GM12878 (cell line): ENCODE measurements at regions not wholly inside any gene's neighbourhood (a gene's known extent, or its start where the extent isn't known, plus 50 kb on each side); places are given as distances from the start of the nearest gene placed in this dataset.

Experiments
- ATAC-seq: fragments of 200-7000 bp; cut with Tn5 transposase; 3 replicates; pipeline ENCODE4 v1.9.1; 2020; ENCODE audit warnings: mild to moderate bottlenecking, moderate library complexity
- BruUV-seq: library from RNA; stranded (reverse); fragments of 400-500 nt; replicated peaks from 2 replicates; lab custom pipeline; 2021; lab: Mats Ljungman, UMichigan
- CTCF ChIA-PET: fragments of 300-600 bp; sonication (Branson Sonifier 250); formaldehyde crosslinking; extraction: SDS; loops from one replicate; lab custom pipeline; 2021; ENCODE audit warnings: inconsistent platforms; lab: Yijun Ruan, JAX
- POLR2A ChIA-PET: fragments of 350-600 bp; formaldehyde crosslinking; extraction: SDS; loops from one replicate; lab custom pipeline; 2021; ENCODE audit warnings: inconsistent platforms; lab: Charles Lee
- RAD21 ChIA-PET: fragments of 300-600 bp; sonication (Branson Sonifier 250); formaldehyde crosslinking; loops from one replicate; lab custom pipeline; 2023; ENCODE audit warnings: antibody characterized with exemption; ENCODE audit not compliant: unreplicated experiment; lab: Charles Lee
- SMC1A ChIA-PET: fragments of 300-600 bp; sonication (Branson Sonifier 250); formaldehyde crosslinking; loops from one replicate; lab custom pipeline; 2023; ENCODE audit not compliant: unreplicated experiment, uncharacterized antibody; lab: Charles Lee
- DNase-seq: peaks from one replicate; pipeline ENCODE4 v3.0.0-alpha.2; 2011; ENCODE audit warnings: low read depth, low spot score
- FAIRE-seq: peaks from 3 replicates; lab custom pipeline; 2011; peaks lifted over from hg19 to GRCh38; lab: Jason Lieb, UNC
- H2AFZ ChIP-seq: 2 replicates; pipeline ENCODE4 v1.6.0; 2011; ENCODE audit warnings: low read depth, low read length, control low read depth; ENCODE audit not compliant: control insufficient read depth
- H3K27ac ChIP-seq: 2 replicates; pipeline ENCODE4 v1.5.1; 2011; ENCODE audit warnings: control low read depth; ENCODE audit not compliant: control insufficient read depth, insufficient read depth
- H3K27me3 ChIP-seq, 2 experiments: replicated peaks in 1 of 2; 2 replicates each; pipeline versions ENCODE4 v1.6.0 to v1.6.1; 2011; ENCODE audit warnings: low read length in 1 of 2; ENCODE audit not compliant: control insufficient read depth in 2 of 2, insufficient read depth in 2 of 2
- H3K36me3 ChIP-seq, 2 experiments: 2 replicates each; pipeline ENCODE4 v1.5.1; 2011; ENCODE audit warnings: low read length in 1 of 2; ENCODE audit not compliant: control insufficient read depth in 2 of 2, insufficient read depth in 2 of 2
- H3K4me1 ChIP-seq: 2 replicates; pipeline ENCODE4 v1.6.1; 2011; ENCODE audit warnings: mild to moderate bottlenecking, low read length, moderate library complexity, mixed read lengths; ENCODE audit not compliant: control insufficient read depth, insufficient read depth
- H3K4me2 ChIP-seq: 2 replicates; pipeline ENCODE4 v1.6.0; 2011; ENCODE audit warnings: control low read depth; ENCODE audit not compliant: control insufficient read depth, insufficient read depth
- H3K4me3 ChIP-seq: fragments of 200-600 bp; sonication (generic); 2 replicates; pipeline ENCODE4 v1.5.1; 2016
- H3K79me2 ChIP-seq: 2 replicates; pipeline ENCODE4 v1.6.0; 2011; ENCODE audit warnings: low read length; ENCODE audit not compliant: control insufficient read depth, insufficient read depth
- H3K9ac ChIP-seq: 2 replicates; pipeline ENCODE4 v1.8.0; 2011; ENCODE audit warnings: low read length, control low read depth, mixed read lengths; ENCODE audit not compliant: control insufficient read depth, insufficient read depth
- H3K9me3 ChIP-seq: replicated peaks from 3 replicates; pipeline ENCODE4 v1.5.1; 2011; ENCODE audit warnings: mild to moderate bottlenecking, low read length; ENCODE audit not compliant: control insufficient read depth, insufficient read depth
- H4K20me1 ChIP-seq: 2 replicates; pipeline ENCODE4 v1.6.0; 2011; ENCODE audit not compliant: control insufficient read depth, insufficient read depth
- BCLAF1 ChIP-seq: fragments of 450-650 bp; IDR thresholded peaks from 2 replicates; pipeline ENCODE4 v1.6.1; 2017; ENCODE audit warnings: antibody characterized with exemption, mild to moderate bottlenecking, moderate library complexity
- BMI1 ChIP-seq: fragments of 450-650 bp; IDR thresholded peaks from 2 replicates; pipeline ENCODE4 v1.6.1; 2016; ENCODE audit warnings: mild to moderate bottlenecking, moderate library complexity, borderline replicate concordance
- EGR1 ChIP-seq, 2 experiments: IDR thresholded peaks; 1 replicate in 1 of 2; 2 replicates in 1 of 2; pipeline ENCODE4 v1.6.1; 2011 to 2012; ENCODE audit warnings: low read depth in 2 of 2, low read length in 2 of 2, borderline replicate concordance in 1 of 2, mild to moderate bottlenecking in 1 of 2, moderate library complexity in 1 of 2
- GABPA ChIP-seq: IDR thresholded peaks from 2 replicates; pipeline ENCODE4 v1.6.1; 2014; ENCODE audit warnings: antibody characterized with exemption, low read depth, mild to moderate bottlenecking, inconsistent platforms
- IKZF1 ChIP-seq: fragments of 450-650 bp; conservative IDR thresholded peaks from 2 replicates; pipeline ENCODE4 v1.6.1; 2017; ENCODE audit warnings: antibody characterized with exemption, mild to moderate bottlenecking
- MEF2A ChIP-seq: IDR thresholded peaks from 2 replicates; pipeline ENCODE4 v1.6.1; 2011; ENCODE audit warnings: low read depth, mild to moderate bottlenecking, low read length, moderate library complexity; ENCODE audit not compliant: insufficient read depth
- MYB ChIP-seq: fragments of 150-350 bp; IDR thresholded peaks from 2 replicates; pipeline ENCODE4 v1.6.1; 2014; ENCODE audit warnings: mild to moderate bottlenecking, low read depth, low read length, borderline replicate concordance
- POLR2AphosphoS5 ChIP-seq: IDR thresholded peaks from 2 replicates; pipeline ENCODE4 v1.6.1; 2011; ENCODE audit warnings: mild to moderate bottlenecking, low read length, inconsistent platforms
- RELA ChIP-seq: fragments of 450-650 bp; IDR thresholded peaks from 2 replicates; pipeline ENCODE4 v1.8.0; 2014; ENCODE audit warnings: borderline replicate concordance; ENCODE audit not compliant: partially characterized antibody
- TCF7 ChIP-seq: IDR thresholded peaks from 2 replicates; pipeline ENCODE4 v1.6.1; 2014; ENCODE audit warnings: antibody characterized with exemption, borderline replicate concordance
- YBX1 ChIP-seq: fragments of 450-650 bp; IDR thresholded peaks from 2 replicates; pipeline ENCODE4 v1.6.1; 2016; ENCODE audit warnings: antibody characterized with exemption
- WGBS: methylation state at CpG from one replicate; pipeline ENCODE4 v1.1.6; 2016; ENCODE audit warnings: low lambda C conversion rate; ENCODE audit not compliant: insufficient replicate concordance, insufficient coverage; ENCODE audit errors: missing lambda C conversion rate; 5-methylcytosine and 5-hydroxymethylcytosine counted together
- in situ Hi-C: fragments of 300-500 bp; cut with MboI; formaldehyde crosslinking; loops from 9 replicates; pipeline ENCODE4 v1.14.3; 2018; ENCODE audit warnings: mixed read lengths
- intact Hi-C: fragments of 100-400 bp; cut with micrococcal nuclease; formaldehyde crosslinking; loops from one replicate; pipeline ENCODE4 v1.14.2; 2022; ENCODE audit not compliant: unreplicated experiment

- POLR2A ChIA-PET = no interaction called here
- TF ChIP-seq MEF2A (no peak), EGR1 (IDR thresholded peaks at IDR 0.05; ENCODE audit: borderline replicate concordance in 1 of 2, low read depth in 2 of 2, low read length in 2 of 2) (no peak), BCLAF1 (no peak), RELA (no peak), POLR2AphosphoS5 (no peak), BMI1 (no peak), IKZF1 (no peak), GABPA (no peak), TCF7 (no peak), MYB (no peak), YBX1 (no peak)
- no peak overlapping the region for H3K4me3 ChIP-seq
- ATAC-seq = no peak
- intact Hi-C loops = no loop called here
- no peak for FAIRE-seq
- BruUV-seq = no TSS peak
- no peaks in the 10 kb centered on the region for H3K4me1 ChIP-seq
- no peaks in the 10 kb centered on the region; a peak in 3 of 4 replicates for H3K27me3 ChIP-seq
- H3K79me2 ChIP-seq = no peaks in the 10 kb centered on the region
- H2AFZ ChIP-seq = no peak overlapping the region
- no peak overlapping the region for H3K27ac ChIP-seq
- RAD21 ChIA-PET = no interaction called here
- H3K9ac ChIP-seq = no peak overlapping the region
- CTCF ChIA-PET = no interaction called here
- H3K4me2 ChIP-seq = no peak overlapping the region
- SMC1A ChIA-PET = no interaction called here
- in situ Hi-C loops = no loop called here
- no peak for DNase-seq
- H3K36me3 ChIP-seq = no peaks in the 10 kb centered on the region
- no peaks in the 10 kb centered on the region for H4K20me1 ChIP-seq
- 24% methylated on average over 20 of the region's 21 CpGs for whole genome bisulfite sequencing
- no peaks in the 10 kb centered on the region for H3K9me3 ChIP-seq
Observed at GRCh38 chr17:79164913-79165695, 90.5 kb downstream of the ENGASE start.
